22Rv1 (cell line): ENCODE measurements at regions not wholly inside any gene's neighbourhood (a gene's known extent, or its start where the extent isn't known, plus 50 kb on each side); places are given as distances from the start of the nearest gene placed in this dataset.

Experiments
- H3K27ac ChIP-seq: fragments of 450-650 bp; 2 replicates; pipeline ENCODE4 v1.5.1; 2017
- CTCF ChIP-seq: fragments of 450-650 bp; IDR thresholded peaks from 2 replicates; pipeline ENCODE4 v1.5.1; 2017; ENCODE audit warnings: mild to moderate bottlenecking
- ZFX ChIP-seq: fragments of 450-650 bp; IDR thresholded peaks from 2 replicates; pipeline ENCODE4 v1.6.1; 2017; ENCODE audit warnings: antibody characterized with exemption, borderline replicate concordance

- H3K27ac ChIP-seq = no peak overlapping the region
- TF ChIP-seq ZFX (no peak), CTCF (no peak)
Observed at GRCh38 chr18:55076643-55077218, 117.5 kb upstream of the CCDC68 start.

- H3K27ac ChIP-seq = no peak overlapping the region
- TF ChIP-seq ZFX (no peak), CTCF (no peak)
Observed at GRCh38 chr18:55073834-55074233, 114.6 kb upstream of the CCDC68 start.

GRCh38 chr18:55073116-55073515 lies 113.9 kb upstream of the CCDC68 start:
- TF ChIP-seq CTCF (no peak), ZFX (no peak)
- H3K27ac ChIP-seq = no peak overlapping the region

GRCh38 chr18:55072698-55073097 lies 113.4 kb upstream of the CCDC68 start:
- no peak overlapping the region for H3K27ac ChIP-seq
- TF ChIP-seq ZFX = no peak
- no peak for TF ChIP-seq CTCF

- no peak overlapping the region for H3K27ac ChIP-seq
- TF ChIP-seq ZFX (no peak), CTCF (no peak)
Observed at GRCh38 chr18:55072181-55072580, 112.9 kb upstream of the CCDC68 start.

- TF ChIP-seq ZFX (no peak), CTCF (no peak)
- no peak overlapping the region for H3K27ac ChIP-seq
Observed at GRCh38 chr18:55069497-55069896, 110.2 kb upstream of the CCDC68 start.

- H3K27ac ChIP-seq = no peak overlapping the region
- TF ChIP-seq ZFX (no peak), CTCF (no peak)
Observed at GRCh38 chr18:55064760-55065159, 105.5 kb upstream of the CCDC68 start.
